ENCODE measurements at regions not wholly inside any gene's neighbourhood (a gene's known extent, or its start where the extent isn't known, plus 50 kb on each side); places are given as distances from the start of the nearest gene placed in this dataset.

GRCh38 chr11:106295974-106296373 is 218.5 kb downstream of the AASDHPPT start:
- Histone ChIP-seq H2AFZ (ENCODE audit: low read length) (no peak overlapping the region), H3K36me3 (ENCODE audit: control insufficient read depth, insufficient read depth, low read length) (no peaks in the 10 kb centered on the region), H3K27me3 (ENCODE audit: control insufficient read depth, insufficient read depth, low read length) (no peaks in the 10 kb centered on the region), H3K4me3 (replicated peaks in 1 of 4; ENCODE audit: control extremely low read depth in 1 of 4, insufficient read depth in 1 of 4, low read depth in 3 of 4, low read length in 4 of 4) (no peak overlapping the region), H4K20me1 (ENCODE audit: control insufficient read depth, extremely low read depth, insufficient read depth, low read length) (no peaks in the 10 kb centered on the region), H3K9me3 (ENCODE audit: control insufficient read depth, insufficient read depth, low read depth, low read length) (no peaks in the 10 kb centered on the region), H3K27ac (ENCODE audit: insufficient read depth, low read length) (no peak overlapping the region), H3K4me1 (ENCODE audit: control insufficient read depth, extremely low read depth, insufficient read depth, low read length) (no peaks in the 10 kb centered on the region), H3K4me2 (ENCODE audit: extremely low read depth, insufficient read depth, low read length) (no peak overlapping the region), H3K9ac (ENCODE audit: insufficient read depth, low read length) (no peak overlapping the region), H3K79me2 (ENCODE audit: control insufficient read depth, insufficient read depth, low read length) (no peaks in the 10 kb centered on the region)
- DNase-seq (ENCODE audit: low read depth in 2 of 2), result no peak
- TF ChIP-seq EZH2 (IDR thresholded peaks at IDR 0.05; ENCODE audit: low read length, missing control alignments) (no peak), CTCF (conservative IDR thresholded peaks at IDR 0.05 in 1 of 2, IDR thresholded peaks at IDR 0.05 in 1 of 2; ENCODE audit: low read depth in 1 of 2, low read length in 2 of 2) (no peak)

- no peaks in the 10 kb centered on the region for H3K36me3 ChIP-seq (ENCODE audit: control insufficient read depth, insufficient read depth, low read length)
- H4K20me1 ChIP-seq (ENCODE audit: control insufficient read depth, extremely low read depth, insufficient read depth, low read length), result no peaks in the 10 kb centered on the region
- no peak overlapping the region for H3K9ac ChIP-seq (ENCODE audit: insufficient read depth, low read length)
- no peaks in the 10 kb centered on the region for H3K9me3 ChIP-seq (ENCODE audit: control insufficient read depth, insufficient read depth, low read depth, low read length)
- no peak for TF ChIP-seq EZH2 (IDR thresholded peaks at IDR 0.05; ENCODE audit: low read length, missing control alignments)
- TF ChIP-seq CTCF (conservative IDR thresholded peaks at IDR 0.05 in 1 of 2, IDR thresholded peaks at IDR 0.05 in 1 of 2; ENCODE audit: low read depth in 1 of 2, low read length in 2 of 2), result no peak
- H3K4me3 ChIP-seq (replicated peaks in 1 of 4; ENCODE audit: control extremely low read depth in 1 of 4, insufficient read depth in 1 of 4, low read depth in 3 of 4, low read length in 4 of 4), result no peak overlapping the region
- no peak overlapping the region for H2AFZ ChIP-seq (ENCODE audit: low read length)
- no peaks in the 10 kb centered on the region for H3K27me3 ChIP-seq (ENCODE audit: control insufficient read depth, insufficient read depth, low read length)
- H3K27ac ChIP-seq (ENCODE audit: insufficient read depth, low read length), result no peak overlapping the region
- no peaks in the 10 kb centered on the region for H3K79me2 ChIP-seq (ENCODE audit: control insufficient read depth, insufficient read depth, low read length)
- H3K4me1 ChIP-seq (ENCODE audit: control insufficient read depth, extremely low read depth, insufficient read depth, low read length), result no peaks in the 10 kb centered on the region
- no peak for DNase-seq (ENCODE audit: low read depth in 2 of 2)
- no peak overlapping the region for H3K4me2 ChIP-seq (ENCODE audit: extremely low read depth, insufficient read depth, low read length)
Measured at GRCh38 chr11:106302416-106302815, 225.0 kb downstream of the AASDHPPT start.

GRCh38 chr11:106304274-106304673 is 226.8 kb downstream of the AASDHPPT start:
- no peak overlapping the region for H2AFZ ChIP-seq (ENCODE audit: low read length)
- no peak overlapping the region for H3K27ac ChIP-seq (ENCODE audit: insufficient read depth, low read length)
- H3K4me1 ChIP-seq (ENCODE audit: control insufficient read depth, extremely low read depth, insufficient read depth, low read length), result no peaks in the 10 kb centered on the region
- no peaks in the 10 kb centered on the region for H3K27me3 ChIP-seq (ENCODE audit: control insufficient read depth, insufficient read depth, low read length)
- TF ChIP-seq CTCF (conservative IDR thresholded peaks at IDR 0.05 in 1 of 2, IDR thresholded peaks at IDR 0.05 in 1 of 2; ENCODE audit: low read depth in 1 of 2, low read length in 2 of 2) (no peak), EZH2 (IDR thresholded peaks at IDR 0.05; ENCODE audit: low read length, missing control alignments) (no peak)
- H3K79me2 ChIP-seq (ENCODE audit: control insufficient read depth, insufficient read depth, low read length), result no peaks in the 10 kb centered on the region
- H3K4me2 ChIP-seq (ENCODE audit: extremely low read depth, insufficient read depth, low read length), result no peak overlapping the region
- no peaks in the 10 kb centered on the region for H4K20me1 ChIP-seq (ENCODE audit: control insufficient read depth, extremely low read depth, insufficient read depth, low read length)
- no peak overlapping the region for H3K9ac ChIP-seq (ENCODE audit: insufficient read depth, low read length)
- no peak overlapping the region for H3K4me3 ChIP-seq (replicated peaks in 1 of 4; ENCODE audit: control extremely low read depth in 1 of 4, insufficient read depth in 1 of 4, low read depth in 3 of 4, low read length in 4 of 4)
- H3K36me3 ChIP-seq (ENCODE audit: control insufficient read depth, insufficient read depth, low read length), result no peaks in the 10 kb centered on the region
- peak; percentile 9 to 86 for DNase-seq (ENCODE audit: low read depth in 2 of 2)
- H3K9me3 ChIP-seq (ENCODE audit: control insufficient read depth, insufficient read depth, low read depth, low read length), result no peaks in the 10 kb centered on the region
